Inflammatory macrophage treated with lipopolysaccharide for 1 hour (primary cell): ENCODE measurements at regions not wholly inside any gene's neighbourhood (a gene's known extent, or its start where the extent isn't known, plus 50 kb on each side); places are given as distances from the start of the nearest gene placed in this dataset.

ENCODE experiments used
- DNase-seq, 2 donors: peaks; one replicate each; pipeline ENCODE4 v3.0.0-alpha.2; 2020 to 2022

DNA sequence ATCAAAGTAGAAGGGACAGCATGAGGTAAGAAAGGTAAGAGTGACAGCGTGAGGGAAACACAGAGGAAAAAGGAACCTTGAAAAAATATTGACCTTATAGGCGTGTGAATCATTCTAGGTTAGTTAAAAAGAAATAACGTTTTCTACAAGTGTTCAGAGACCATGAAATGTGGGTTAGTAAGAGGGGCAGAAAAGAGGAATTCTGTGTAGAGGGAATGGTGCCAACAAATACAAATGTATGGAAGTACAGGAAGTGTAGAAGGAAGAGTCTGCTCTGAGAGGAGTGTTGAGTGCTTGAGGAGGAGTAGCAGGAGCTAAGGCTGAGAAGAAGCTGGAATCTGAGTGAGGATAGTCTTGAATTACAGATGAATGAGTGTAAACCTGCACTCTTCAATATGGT, 418.6 kb upstream of the RIOK2 start:
- no peak for DNase-seq

DNA sequence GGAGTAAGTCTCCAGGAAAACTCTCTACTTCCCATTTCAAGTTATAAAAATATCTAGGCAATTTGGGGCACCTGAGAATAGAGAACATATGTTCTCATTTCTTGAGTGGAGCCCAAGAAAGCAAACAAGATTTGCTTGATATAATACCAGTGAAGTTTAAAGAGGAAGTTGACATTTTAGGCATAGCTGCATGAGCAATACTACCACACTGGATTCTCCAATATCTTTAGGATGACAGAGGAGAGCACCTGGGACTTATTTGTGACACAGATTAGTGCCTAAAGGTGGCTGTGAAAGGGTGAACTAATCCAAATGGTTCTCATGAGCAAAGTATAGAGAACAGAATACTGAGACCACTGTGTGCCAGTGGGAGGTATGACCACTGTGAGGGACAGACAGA, 423.5 kb upstream of the RIOK2 start:
- no peak for DNase-seq

DNA sequence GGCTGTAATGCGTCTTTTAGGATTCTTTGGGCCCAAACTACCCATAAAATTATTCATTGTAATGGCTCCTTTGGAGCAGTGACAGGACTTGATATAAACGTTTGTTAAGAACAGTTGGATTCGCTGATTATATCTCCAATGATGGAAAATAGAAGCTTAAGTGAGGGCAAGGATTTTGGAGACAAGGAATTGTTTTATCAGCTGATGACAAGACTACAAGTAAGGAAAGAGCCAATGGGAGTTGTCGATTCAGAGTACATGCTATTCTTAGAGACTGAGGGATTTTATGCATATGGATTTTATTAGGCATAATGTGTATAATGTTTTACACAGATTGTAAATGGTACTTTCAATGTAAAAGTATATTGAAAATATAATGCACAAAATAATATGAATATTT, 425.5 kb upstream of the RIOK2 start:
- DNase-seq: no peak

DNA sequence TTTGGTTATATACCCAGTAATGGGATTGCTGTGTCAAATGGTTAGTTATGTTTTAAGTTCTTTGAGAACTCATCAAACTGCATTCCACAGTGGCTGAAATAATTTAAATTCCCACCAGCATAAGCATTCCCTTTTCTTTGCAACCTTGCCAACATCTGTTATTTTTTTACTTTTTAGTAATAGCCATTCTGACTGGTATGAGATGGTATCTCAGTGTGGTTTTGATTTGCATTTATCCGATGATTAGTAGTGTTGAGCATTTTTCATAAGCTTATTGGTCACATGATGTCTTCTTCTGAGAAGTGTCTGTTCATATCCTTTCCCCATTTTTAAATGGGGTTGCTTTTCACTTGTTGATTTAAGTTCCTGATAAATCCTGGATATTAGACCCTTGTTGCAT, 435.7 kb upstream of the RIOK2 start:
- no peak for DNase-seq

DNA sequence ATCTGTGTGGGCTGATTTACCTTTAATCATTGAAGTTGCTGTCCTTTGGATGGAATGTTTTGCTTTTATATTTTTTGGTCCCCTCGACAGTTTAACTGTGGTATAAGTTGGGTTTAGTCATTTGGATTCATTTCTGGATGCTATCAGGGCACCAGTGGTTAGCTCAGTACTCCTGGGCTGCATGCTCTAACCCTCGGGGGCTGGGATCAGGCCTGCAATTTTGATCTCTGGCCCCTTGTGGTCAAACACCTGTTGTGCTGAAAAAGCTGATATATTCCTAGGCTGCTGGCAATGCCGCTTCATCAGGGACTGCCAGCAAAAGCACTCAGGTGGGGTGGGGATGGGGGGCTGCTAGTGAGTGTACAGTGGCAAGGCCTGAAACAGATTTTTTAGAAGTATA, 440.4 kb upstream of the RIOK2 start:
- DNase-seq: no peak

DNA sequence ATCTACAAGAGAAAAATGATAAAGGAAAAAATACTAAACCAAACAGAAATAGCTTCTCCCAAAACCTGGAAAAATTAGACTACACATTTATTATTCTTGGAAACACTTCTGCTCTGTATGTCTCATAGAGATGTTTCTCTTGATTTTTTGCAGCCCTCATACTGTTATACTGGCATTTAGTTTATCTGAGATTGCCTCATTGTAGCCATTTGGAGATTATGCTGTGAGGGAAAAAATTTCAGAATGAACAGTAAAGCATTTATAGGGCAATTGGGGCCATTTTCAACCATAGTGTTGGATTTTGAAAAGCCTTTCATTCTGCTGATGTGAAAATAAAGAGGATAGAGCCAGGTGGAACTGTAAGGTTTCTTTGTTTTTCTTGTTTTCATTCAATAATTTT, 441.8 kb upstream of the RIOK2 start:
- no peak for DNase-seq

DNA sequence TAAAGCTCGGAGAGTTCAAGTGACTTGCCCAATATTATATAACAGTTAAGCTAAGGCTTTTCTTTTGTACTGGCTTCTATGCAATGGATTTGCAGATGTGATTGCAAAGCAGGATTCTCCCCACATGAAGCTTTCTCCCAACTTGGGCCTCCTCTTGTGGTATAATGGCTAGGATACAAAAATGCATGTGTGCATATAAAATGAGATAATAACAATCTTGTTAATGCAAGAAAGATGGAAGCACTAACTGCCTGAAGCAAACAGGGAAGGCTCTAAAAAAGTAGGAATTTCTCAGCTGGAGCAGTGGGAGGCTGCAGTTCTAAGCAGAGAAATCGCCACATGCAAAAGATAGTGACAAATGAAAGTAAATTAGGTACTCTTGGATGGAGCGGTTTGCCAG, 444.2 kb upstream of the RIOK2 start:
- no peak for DNase-seq

DNA sequence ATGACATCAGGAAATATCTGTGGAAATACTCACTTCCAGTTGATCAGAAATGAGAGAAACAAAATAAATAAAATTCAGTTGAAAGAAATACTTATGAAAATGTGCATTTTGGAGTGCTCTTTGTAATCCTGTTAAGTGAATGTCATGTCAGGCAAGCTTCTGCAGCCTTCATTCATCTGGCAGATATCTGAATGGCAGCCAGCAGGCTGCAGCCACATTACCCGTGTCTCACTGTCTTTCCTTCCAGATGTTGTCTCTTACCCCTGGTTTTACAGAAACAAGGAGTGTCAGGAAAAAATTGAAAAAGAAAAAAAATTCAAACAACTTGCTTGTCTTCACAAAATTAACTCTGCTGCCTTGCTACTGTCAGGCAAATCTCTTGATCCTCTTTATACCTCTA, 445.0 kb upstream of the RIOK2 start:
- no peak for DNase-seq

DNA sequence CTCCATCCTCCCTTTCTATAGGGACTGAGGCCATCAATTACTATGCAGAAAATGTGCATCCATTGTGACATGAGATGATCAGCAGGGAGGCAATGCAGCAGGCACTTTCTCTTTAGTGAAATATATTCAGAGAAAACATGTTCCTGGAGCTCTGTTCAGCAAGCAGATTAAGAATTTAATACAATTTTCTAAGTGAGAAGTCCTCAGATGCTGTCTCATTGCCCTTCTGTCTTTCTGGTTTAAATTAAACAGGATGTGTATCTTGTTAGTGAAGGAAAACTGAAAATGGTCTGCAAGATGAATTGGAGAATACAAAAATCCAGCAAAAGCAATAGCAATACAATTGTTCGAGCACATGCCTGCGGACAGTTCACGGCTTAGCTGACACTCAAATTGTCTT, 445.8 kb upstream of the RIOK2 start:
- no peak for DNase-seq

DNA sequence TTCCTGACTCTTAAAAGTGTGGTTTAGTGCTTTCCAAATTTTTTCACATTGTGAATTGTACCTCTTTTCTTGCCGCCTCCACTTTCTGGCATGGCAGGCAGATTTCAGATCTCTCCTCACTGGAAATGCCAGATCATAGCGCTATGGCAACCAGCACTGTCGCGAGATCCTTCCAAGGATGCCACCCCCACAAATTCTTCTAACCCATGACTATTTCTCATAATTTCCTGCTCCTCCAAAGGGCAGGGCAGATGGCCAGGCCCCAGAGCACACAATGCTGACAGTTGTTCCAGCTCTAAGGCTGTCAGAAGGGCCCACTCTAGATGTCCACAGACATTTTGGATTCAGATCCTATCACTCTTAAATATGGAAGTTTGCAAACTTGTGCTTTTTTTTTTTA, 446.2 kb upstream of the RIOK2 start:
- DNase-seq: no peak

DNA sequence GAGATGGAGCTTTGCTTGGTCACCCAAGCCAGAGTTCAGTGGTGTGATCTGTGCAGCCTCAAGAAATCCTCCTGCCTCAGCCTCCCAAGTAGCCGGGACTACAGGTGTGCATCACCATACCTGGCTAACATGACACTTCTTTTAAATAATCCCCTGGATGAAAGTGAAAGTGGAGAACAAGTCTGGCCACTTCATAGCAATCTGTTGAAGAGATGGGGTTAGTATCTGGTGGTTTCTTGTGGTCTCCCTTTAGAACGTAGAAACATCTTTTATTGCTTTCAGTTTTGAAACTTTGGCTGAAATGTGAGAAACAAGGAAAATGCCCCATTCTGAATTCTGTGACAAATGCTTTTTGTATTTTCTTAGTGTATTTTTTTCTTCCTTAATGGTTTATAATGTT, 452.5 kb upstream of the RIOK2 start:
- DNase-seq: no peak

DNA sequence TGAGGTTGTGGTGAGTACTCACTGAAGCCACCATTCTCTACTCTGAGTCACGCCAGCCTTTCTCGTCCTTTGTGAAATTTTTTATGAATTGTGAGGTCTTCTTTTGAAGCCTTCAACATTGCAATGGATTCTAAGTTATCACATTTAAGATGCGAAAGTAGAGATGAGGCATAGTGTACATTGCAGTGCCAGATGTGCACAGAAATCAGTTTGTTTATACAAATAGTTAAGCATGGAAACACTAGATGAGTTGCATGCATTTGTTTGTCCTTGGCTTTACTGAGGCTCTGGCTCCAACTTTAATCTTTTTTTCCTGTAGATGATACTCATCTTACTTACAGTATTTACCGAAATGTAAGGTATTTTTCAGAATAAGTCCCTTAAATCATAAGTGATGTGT, 453.7 kb upstream of the RIOK2 start:
- DNase-seq: no peak

DNA sequence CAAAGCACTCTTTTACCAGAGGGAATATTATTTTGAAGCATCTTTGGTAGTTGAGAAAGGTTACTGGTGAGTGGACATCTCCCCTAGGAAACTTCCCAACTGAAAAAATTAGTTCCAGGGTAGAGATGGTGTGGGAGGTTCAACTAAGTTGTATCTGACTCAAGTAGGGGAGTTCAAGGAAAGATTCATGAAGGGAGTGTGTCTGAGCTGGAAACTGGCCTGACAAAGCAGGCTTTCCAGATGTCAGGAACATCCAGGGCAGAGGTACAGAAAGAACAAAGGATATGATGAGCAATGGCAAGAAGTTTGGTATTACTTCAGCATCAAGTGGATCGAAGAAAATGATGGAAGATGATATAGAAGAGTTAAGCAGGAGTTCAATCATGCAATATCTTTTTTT, 458.0 kb upstream of the RIOK2 start:
- DNase-seq: no peak

DNA sequence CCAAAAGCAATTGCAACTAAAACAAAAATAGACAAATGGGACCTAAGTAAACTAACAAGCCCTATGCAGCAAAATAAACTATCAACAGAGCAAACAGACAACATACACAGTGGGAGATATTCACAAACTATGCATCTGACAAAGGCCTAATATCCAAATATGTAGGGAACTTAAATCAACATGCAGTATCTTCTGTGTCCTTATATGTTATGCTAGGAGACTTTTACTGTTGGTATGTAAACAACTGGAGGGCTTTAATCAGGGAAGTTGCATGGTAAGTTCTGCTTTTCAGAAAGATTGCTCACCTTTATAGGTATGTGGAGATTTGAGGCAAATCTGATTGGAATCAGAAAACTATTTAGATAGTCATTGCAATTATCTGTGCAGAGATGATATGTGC, 461.2 kb upstream of the RIOK2 start:
- DNase-seq: no peak

DNA sequence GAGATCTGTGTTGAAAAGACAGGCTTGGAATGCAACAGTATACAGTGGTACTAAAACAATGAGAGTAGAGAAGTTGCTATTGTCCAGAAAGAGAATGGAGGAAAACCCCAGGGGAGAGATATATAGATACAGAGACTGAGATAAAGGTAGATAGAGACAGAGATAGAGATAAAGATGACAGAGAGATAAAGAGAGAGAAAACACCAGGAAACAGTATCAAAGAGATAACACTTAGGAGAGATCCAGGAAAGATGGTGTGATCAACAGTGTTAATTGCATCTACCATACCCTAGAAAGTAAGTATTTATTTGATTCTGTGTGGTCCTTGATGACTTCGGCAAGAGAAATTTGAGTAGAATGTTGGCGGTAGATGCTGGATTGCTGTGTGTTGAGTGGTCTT, 461.8 kb upstream of the RIOK2 start:
- no peak for DNase-seq

DNA sequence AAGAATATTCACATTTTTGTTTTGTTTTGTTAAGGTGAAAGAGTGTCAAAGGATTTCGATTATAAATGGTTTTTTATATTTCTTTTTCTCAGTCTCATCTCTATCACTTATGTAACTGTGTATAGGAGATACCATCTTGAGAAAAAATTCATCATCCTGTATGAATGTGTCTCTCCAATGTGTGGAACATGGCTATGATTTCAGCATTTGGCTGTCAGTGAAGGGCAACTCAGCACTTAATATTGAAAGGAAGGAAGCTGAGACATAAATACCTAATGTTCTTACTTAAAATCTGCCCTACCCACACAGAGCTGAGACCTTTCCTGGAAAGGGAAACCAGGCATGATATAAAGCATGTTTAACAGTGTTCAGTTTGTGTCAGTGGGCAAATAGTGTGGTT, 474.2 kb upstream of the RIOK2 start:
- no peak for DNase-seq

DNA sequence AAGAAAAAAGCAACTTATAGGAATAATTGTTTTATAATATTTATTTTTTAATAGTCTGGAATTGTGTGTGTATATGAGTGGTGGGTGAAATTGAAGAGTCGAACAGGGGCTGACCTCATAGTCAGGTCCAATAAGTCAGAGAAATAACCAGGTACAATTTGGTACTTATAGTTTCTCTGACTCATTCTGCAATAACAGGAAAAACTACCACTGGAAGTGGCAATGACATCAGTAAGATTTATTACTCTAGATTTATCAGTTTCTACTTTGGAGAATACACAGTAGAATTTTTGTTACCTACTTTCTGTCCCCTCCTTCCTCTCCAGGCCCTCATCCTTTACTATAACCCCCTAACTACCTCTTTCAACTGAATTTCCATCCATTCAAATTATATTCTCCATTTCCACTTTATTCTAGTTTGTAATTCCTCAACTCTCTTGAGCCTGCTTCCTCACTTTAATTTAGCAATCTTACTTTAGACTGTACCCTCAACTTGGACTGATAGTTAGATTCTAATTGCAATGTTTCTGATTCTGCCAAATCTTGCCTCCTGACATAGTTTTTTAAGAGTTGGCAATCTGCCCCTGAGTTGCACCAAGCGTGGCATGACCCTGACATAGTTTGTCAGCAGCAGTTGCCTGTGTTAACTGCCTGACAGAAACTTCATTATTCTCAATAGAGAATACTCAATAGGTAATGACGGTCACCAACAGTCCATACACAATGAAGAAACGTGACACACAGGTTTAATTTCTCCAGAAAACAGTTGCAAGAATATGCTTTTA, 475.3 kb upstream of the RIOK2 start:
- no peak for DNase-seq

DNA sequence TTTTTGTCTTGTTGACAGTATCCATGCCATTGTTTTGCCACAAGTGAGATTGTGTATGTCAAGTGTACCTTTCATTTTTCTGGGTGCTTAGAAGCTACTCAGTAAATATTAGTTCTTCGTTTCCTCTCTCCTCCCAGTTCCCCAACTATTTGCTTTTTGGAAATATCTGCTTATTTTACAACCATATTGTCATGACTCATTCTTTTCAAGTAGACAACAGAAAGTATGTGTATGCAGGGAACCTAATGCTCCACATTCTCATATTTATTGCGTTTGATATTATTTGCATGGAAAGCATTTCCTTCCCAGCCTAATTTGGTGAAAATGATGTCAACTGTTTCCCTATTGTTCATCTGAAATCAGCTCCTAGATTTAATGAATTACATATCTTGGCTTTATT, 483.7 kb upstream of the RIOK2 start:
- no peak for DNase-seq

DNA sequence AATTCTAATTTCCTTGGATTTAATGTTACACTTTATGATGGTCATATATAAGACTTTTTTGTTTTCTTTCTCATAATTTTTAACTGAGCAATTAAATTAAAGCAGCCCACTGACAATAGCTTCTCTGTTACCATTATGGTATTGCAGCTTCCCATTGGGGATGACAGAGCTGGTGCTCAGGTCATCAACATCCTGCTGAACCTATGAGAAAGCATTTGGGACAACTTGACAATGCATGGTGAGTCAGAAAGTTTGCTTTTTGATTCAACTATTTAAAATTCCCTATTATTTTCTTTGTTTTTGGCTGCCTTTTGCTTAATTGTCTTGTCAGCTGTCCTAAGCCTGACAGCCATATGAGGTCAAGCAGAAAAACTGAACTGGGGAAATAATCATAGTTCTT, 487.4 kb upstream of the RIOK2 start:
- no peak for DNase-seq

DNA sequence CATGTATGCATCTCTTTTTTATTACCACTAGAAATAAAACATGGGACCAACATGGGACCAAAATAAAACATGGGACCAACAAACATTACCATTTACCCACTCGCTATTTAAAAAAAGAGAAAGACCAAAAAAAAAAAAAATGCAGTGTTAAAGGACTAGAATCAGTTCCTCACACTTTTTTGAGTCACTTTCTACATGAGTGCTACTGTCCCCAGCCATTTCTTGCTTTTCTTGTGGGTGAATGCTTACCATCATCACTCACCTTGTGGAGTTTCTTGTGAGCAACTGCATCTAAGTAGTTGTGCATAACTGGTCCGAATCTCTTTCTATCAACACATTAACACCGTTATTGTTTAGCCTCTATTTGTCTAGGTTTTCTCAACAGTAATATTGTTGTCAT, 493.6 kb upstream of the RIOK2 start:
- DNase-seq: no peak

DNA sequence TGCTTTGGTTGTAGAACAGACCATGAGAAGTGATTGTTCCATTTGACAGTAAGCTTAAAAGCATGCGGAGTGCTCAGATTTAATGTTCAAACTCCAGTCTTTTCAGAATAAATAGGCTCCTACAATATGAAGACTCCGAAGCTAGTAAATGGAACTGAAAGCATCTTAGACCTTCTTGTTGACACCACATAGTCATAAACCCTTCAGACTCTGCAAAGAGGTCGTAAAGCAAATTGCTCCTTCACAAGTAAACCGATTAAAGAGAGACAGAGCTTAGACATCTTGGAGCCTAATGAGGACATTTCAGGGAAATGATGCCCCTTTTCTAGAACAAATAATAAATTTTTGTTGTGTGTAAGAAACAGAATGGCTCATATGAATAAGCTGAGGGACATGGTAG, 511.0 kb upstream of the RIOK2 start:
- DNase-seq: no peak

DNA sequence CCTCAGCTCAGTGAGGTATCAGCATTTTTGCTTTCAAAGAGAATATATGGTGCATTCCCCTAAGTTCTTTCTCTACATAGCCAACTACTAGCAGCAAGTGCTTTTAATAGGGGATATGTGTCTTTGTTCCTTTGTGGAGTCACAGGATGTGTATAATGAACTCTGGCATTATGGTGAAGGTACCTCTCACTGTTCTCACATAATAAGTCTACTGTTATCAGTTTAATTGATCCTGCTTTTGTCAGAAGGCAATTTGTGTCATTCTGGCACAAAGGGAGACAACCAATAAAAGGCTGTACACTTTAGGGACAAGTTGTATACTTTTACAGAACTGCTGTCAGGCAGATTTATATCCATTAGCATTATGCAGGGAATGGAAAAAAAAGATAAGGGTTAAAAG, 531.4 kb upstream of the RIOK2 start:
- no peak for DNase-seq

DNA sequence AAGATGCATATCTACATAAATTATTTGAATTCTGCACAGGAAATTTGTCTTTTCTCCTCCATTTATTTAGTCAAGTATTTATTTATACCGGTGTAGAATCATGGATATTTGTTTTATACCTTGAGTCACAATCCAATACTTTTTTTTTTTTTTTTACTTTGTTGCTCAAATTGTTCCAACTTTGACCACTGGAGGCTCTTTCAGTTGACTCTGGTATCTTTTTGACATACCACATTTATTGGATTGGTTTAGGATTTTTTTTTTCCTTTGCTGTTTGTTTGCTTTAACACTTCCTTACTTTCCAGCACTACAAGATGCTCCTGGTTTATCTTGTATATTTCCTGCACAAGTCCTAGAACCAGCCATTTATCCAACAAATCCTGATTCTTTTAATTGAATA, 543.1 kb upstream of the RIOK2 start:
- DNase-seq: no peak

DNA sequence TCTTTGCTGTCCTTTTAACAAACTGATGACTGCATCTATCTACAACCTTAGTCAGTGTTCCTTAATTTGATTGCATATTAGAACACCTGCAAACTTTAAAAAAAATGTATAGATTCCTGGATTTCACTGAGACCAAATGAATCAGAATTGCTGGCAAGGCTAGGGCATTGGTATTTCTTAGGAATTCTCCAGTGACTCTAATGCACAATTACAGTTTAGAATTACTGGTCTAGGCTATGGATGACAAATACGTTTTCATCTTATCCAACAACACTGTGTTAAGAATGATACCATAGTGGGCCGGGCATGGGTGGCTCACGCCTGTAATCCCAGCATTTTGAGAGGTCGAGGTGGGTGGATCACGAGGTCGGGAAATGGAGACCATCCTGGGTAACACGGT, 545.9 kb upstream of the RIOK2 start:
- DNase-seq: no peak

DNA sequence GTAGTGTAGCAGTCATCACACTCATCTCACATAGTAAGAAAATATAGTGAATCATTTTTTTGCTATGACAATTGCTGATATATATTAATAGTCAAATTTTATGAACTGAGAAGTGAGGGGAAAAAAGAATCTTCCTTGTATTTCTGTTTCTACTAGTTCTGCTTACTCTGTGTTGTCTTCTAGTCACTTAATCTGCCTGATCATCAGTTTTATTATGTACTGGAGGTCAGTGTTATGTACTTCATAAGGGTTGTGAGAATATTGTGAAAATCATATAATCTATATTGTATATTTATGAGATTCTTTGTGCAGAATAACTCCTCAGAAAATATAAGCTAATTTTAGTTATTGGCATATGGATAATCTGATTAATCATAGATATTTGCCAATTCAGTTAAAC, 546.9 kb upstream of the RIOK2 start:
- no peak for DNase-seq

DNA sequence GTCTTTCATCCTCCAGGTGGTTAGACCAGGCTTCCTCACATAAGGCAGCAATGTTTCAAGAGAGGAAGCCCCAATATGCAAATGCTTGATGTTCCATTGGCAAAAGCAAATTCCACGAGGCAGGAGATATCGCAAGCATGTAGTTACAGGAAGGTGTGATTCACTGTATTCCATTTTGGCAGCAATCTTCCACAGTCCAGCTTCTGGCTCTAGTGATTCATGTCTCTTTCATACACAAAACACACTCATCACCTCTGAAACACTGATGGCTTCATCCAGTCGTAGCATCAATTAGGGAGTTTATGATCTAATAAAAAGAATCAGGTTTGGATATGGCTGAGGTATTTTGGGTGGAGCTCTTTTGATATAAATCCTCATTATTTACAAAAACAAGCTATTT, 552.2 kb upstream of the RIOK2 start:
- DNase-seq: no peak
